DMS114 treated with DMSO at 0.1 percent for 48 hours (cell line): ENCODE measurements at regions not wholly inside any gene's neighbourhood (a gene's known extent, or its start where the extent isn't known, plus 50 kb on each side); places are given as distances from the start of the nearest gene placed in this dataset.
"Not testable (repeated sequence)": the region's sequence is repeated elsewhere in the genome, so short reads cannot be mapped to it uniquely, and the experiment has no call there.

Experiments used
- DNase-seq: peaks from one replicate; lab custom pipeline; 2025; ENCODE audit not compliant: unreplicated experiment; lab: John Stamatoyannopoulos, UW

- no peak for DNase-seq
Measured at GRCh38 chr1:199553104-199553503, 474.4 kb upstream of the NR5A2 start.

GRCh38 chr1:199561334-199561733 is 466.2 kb upstream of the NR5A2 start:
- DNase-seq: no peak

GRCh38 chr1:199573047-199573446 is 454.5 kb upstream of the NR5A2 start:
- no peak for DNase-seq

GRCh38 chr1:199574950-199575349 is 452.6 kb upstream of the NR5A2 start:
- DNase-seq: no peak

GRCh38 chr1:199580300-199580699 is 447.2 kb upstream of the NR5A2 start:
- no peak for DNase-seq

GRCh38 chr1:199585392-199585791 is 442.1 kb upstream of the NR5A2 start:
- DNase-seq: no peak

- DNase-seq: no peak
Measured at GRCh38 chr1:199590708-199591107, 436.8 kb upstream of the NR5A2 start.

GRCh38 chr1:199591468-199591867 is 436.0 kb upstream of the NR5A2 start:
- DNase-seq: no peak

GRCh38 chr1:199593475-199593874 is 434.0 kb upstream of the NR5A2 start:
- DNase-seq: no peak

- DNase-seq: not testable (repeated sequence)
Measured at GRCh38 chr1:199596448-199596847, 431.1 kb upstream of the NR5A2 start.

- DNase-seq: no peak
Measured at GRCh38 chr1:199597152-199597551, 430.4 kb upstream of the NR5A2 start.

- DNase-seq: no peak
Measured at GRCh38 chr1:199608414-199608813, 419.1 kb upstream of the NR5A2 start.

GRCh38 chr1:199612976-199613774 is 414.3 kb upstream of the NR5A2 start:
- no peak for DNase-seq

- DNase-seq: no peak
Measured at GRCh38 chr1:199616947-199617346, 410.6 kb upstream of the NR5A2 start.

GRCh38 chr1:199619223-199619622 is 408.3 kb upstream of the NR5A2 start:
- no peak for DNase-seq

GRCh38 chr1:199626228-199626627 is 401.3 kb upstream of the NR5A2 start:
- DNase-seq: not testable (repeated sequence)

- DNase-seq: no peak
Measured at GRCh38 chr1:199629624-199630023, 397.9 kb upstream of the NR5A2 start.

- DNase-seq: no peak
Measured at GRCh38 chr1:199639453-199639852, 388.1 kb upstream of the NR5A2 start.

GRCh38 chr1:199641531-199641930 is 386.0 kb upstream of the NR5A2 start:
- DNase-seq: no peak

- no peak for DNase-seq
Measured at GRCh38 chr1:199644912-199645311, 382.6 kb upstream of the NR5A2 start.

GRCh38 chr1:199646761-199647160 is 380.7 kb upstream of the NR5A2 start:
- no peak for DNase-seq

GRCh38 chr1:199657449-199657848 is 370.1 kb upstream of the NR5A2 start:
- no peak for DNase-seq

GRCh38 chr1:199660071-199660470 is 367.4 kb upstream of the NR5A2 start:
- no peak for DNase-seq
